ENCODE measurements at regions not wholly inside any gene's neighbourhood (a gene's known extent, or its start where the extent isn't known, plus 50 kb on each side); places are given as distances from the start of the nearest gene placed in this dataset.

GRCh38 chr6:40914005-40914404 lies 125.0 kb downstream of the UNC5CL start:
- no peak for TF ChIP-seq EZH2 (optimal IDR thresholded peaks at IDR 0.05; ENCODE audit: low read depth, low read length)
- no peak for TF ChIP-seq EZH2phosphoT487 (IDR thresholded peaks at IDR 0.05; ENCODE audit: low read length)
- TF ChIP-seq CTCF (IDR thresholded peaks at IDR 0.05; ENCODE audit: low read length): no peak
- Histone ChIP-seq H3K27me3 (replicated peaks; ENCODE audit: insufficient read depth, low read length) (no peaks in the 10 kb centered on the region), H3K27ac (ENCODE audit: low read length) (no peak overlapping the region), H3F3A (ENCODE audit: insufficient read depth, low read length) (no peaks in the 10 kb centered on the region), H2AFZ (ENCODE audit: low read length) (no peak overlapping the region), H3K4me3 (ENCODE audit: low read length) (no peak overlapping the region), H3K79me2 (ENCODE audit: low read length) (no peaks in the 10 kb centered on the region), H4K20me1 (ENCODE audit: insufficient read depth, low read length) (no peaks in the 10 kb centered on the region), H3K9me2 (replicated peaks; ENCODE audit: insufficient read depth, low read length) (no peaks in the 10 kb centered on the region), H3K9ac (ENCODE audit: low read length) (no peak overlapping the region), H3K4me2 (ENCODE audit: low read depth, low read length) (no peak overlapping the region), H3K9me3 (replicated peaks; ENCODE audit: insufficient read depth, low read length) (no peaks in the 10 kb centered on the region), H3K36me3 (replicated peaks; ENCODE audit: insufficient read depth, low read length) (no peaks in the 10 kb centered on the region), H3K4me1 (ENCODE audit: low read length) (no peaks in the 10 kb centered on the region)
- DNase-seq: no peak

- H3K9ac ChIP-seq (ENCODE audit: low read length): no peak overlapping the region
- no peaks in the 10 kb centered on the region for H3K9me3 ChIP-seq (replicated peaks; ENCODE audit: insufficient read depth, low read length)
- peak overlapping the region; percentile 36; the same call in 1 of the 2 replicates for H3K4me2 ChIP-seq (ENCODE audit: low read depth, low read length)
- H3K27me3 ChIP-seq (replicated peaks; ENCODE audit: insufficient read depth, low read length): no peaks in the 10 kb centered on the region
- no peaks in the 10 kb centered on the region for H3K4me1 ChIP-seq (ENCODE audit: low read length)
- TF ChIP-seq CTCF (IDR thresholded peaks at IDR 0.05; ENCODE audit: low read length): peak; percentile 77
- TF ChIP-seq EZH2phosphoT487 (IDR thresholded peaks at IDR 0.05; ENCODE audit: low read length): no peak
- no peak overlapping the region for H3K4me3 ChIP-seq (ENCODE audit: low read length)
- H3K27ac ChIP-seq (ENCODE audit: low read length): no peak overlapping the region
- H3K9me2 ChIP-seq (replicated peaks; ENCODE audit: insufficient read depth, low read length): no peaks in the 10 kb centered on the region
- H3K79me2 ChIP-seq (ENCODE audit: low read length): no peaks in the 10 kb centered on the region
- no peaks in the 10 kb centered on the region for H3K36me3 ChIP-seq (replicated peaks; ENCODE audit: insufficient read depth, low read length)
- no peaks in the 10 kb centered on the region for H3F3A ChIP-seq (ENCODE audit: insufficient read depth, low read length)
- H4K20me1 ChIP-seq (ENCODE audit: insufficient read depth, low read length): no peaks in the 10 kb centered on the region
- H2AFZ ChIP-seq (ENCODE audit: low read length): peak overlapping the region; percentile 40
- DNase-seq: peak; percentile 70
These were observed 126.7 kb downstream of the UNC5CL start for GRCh38 chr6:40912158-40912946.

GRCh38 chr6:40910260-40910893 lies 128.6 kb downstream of the UNC5CL start:
- Histone ChIP-seq H3K79me2 (ENCODE audit: low read length) (no peaks in the 10 kb centered on the region), H4K20me1 (ENCODE audit: insufficient read depth, low read length) (no peaks in the 10 kb centered on the region), H3K27me3 (replicated peaks; ENCODE audit: insufficient read depth, low read length) (no peaks in the 10 kb centered on the region), H3K4me1 (ENCODE audit: low read length) (no peaks in the 10 kb centered on the region), H3K27ac (ENCODE audit: low read length) (no peak overlapping the region), H2AFZ (ENCODE audit: low read length) (no peak overlapping the region), H3F3A (ENCODE audit: insufficient read depth, low read length) (no peaks in the 10 kb centered on the region), H3K36me3 (replicated peaks; ENCODE audit: insufficient read depth, low read length) (no peaks in the 10 kb centered on the region), H3K9ac (ENCODE audit: low read length) (no peak overlapping the region), H3K4me3 (ENCODE audit: low read length) (no peak overlapping the region), H3K9me3 (replicated peaks; ENCODE audit: insufficient read depth, low read length) (no peaks in the 10 kb centered on the region), H3K9me2 (replicated peaks; ENCODE audit: insufficient read depth, low read length) (no peaks in the 10 kb centered on the region), H3K4me2 (ENCODE audit: low read depth, low read length) (no peak overlapping the region)
- no peak for DNase-seq
- TF ChIP-seq EZH2 (optimal IDR thresholded peaks at IDR 0.05; ENCODE audit: low read depth, low read length) (no peak), EZH2phosphoT487 (IDR thresholded peaks at IDR 0.05; ENCODE audit: low read length) (no peak), CTCF (IDR thresholded peaks at IDR 0.05; ENCODE audit: low read length) (no peak)

Data from MM.1S (cell line).